HG02798 (cell line): ENCODE measurements at regions not wholly inside any gene's neighbourhood (a gene's known extent, or its start where the extent isn't known, plus 50 kb on each side); places are given as distances from the start of the nearest gene placed in this dataset.

Experiments
- ATAC-seq: cut with Tn5 transposase; IDR thresholded peaks from one replicate; pipeline ENCODE4 v1.9.1; 2021; ENCODE audit warnings: mild to moderate bottlenecking; ENCODE audit not compliant: unreplicated experiment, poor library complexity

GRCh38 chr9:31089549-31090221 is 1294.8 kb upstream of the ACO1 start:
- ATAC-seq, result no peak

- ATAC-seq, result no peak
These were observed 1284.1 kb upstream of the ACO1 start for GRCh38 chr9:31100311-31100710.

- no peak for ATAC-seq
These were observed 1280.6 kb upstream of the ACO1 start for GRCh38 chr9:31103836-31104235.

GRCh38 chr9:31104249-31104648 is 1280.2 kb upstream of the ACO1 start:
- ATAC-seq, result no peak

- no peak for ATAC-seq
These were observed 1272.0 kb upstream of the ACO1 start for GRCh38 chr9:31112491-31112890.

GRCh38 chr9:31114346-31114745 is 1270.1 kb upstream of the ACO1 start:
- no peak for ATAC-seq

- peak; percentile 95 for ATAC-seq
These were observed 1264.5 kb upstream of the ACO1 start for GRCh38 chr9:31119890-31120454.

- no peak for ATAC-seq
These were observed 1260.1 kb upstream of the ACO1 start for GRCh38 chr9:31124389-31124788.

- no peak for ATAC-seq
These were observed 1248.9 kb upstream of the ACO1 start for GRCh38 chr9:31135567-31135966.

- ATAC-seq, result no peak
These were observed 1247.9 kb upstream of the ACO1 start for GRCh38 chr9:31136524-31136923.

GRCh38 chr9:31137176-31138160 is 1247.0 kb upstream of the ACO1 start:
- peak; percentile 49 for ATAC-seq

- ATAC-seq, result peak; percentile 68
These were observed 1244.1 kb upstream of the ACO1 start for GRCh38 chr9:31140316-31140715.

GRCh38 chr9:31142456-31142855 is 1242.0 kb upstream of the ACO1 start:
- no peak for ATAC-seq

- no peak for ATAC-seq
These were observed 1239.8 kb upstream of the ACO1 start for GRCh38 chr9:31144614-31145013.

- peak; percentile 95 for ATAC-seq
These were observed 1237.8 kb upstream of the ACO1 start for GRCh38 chr9:31146485-31147166.

GRCh38 chr9:31153250-31153840 is 1231.1 kb upstream of the ACO1 start:
- peak; percentile 91 for ATAC-seq

- no peak for ATAC-seq
These were observed 1217.9 kb upstream of the ACO1 start for GRCh38 chr9:31166516-31166915.

GRCh38 chr9:31168161-31168560 is 1216.3 kb upstream of the ACO1 start:
- no peak for ATAC-seq

- ATAC-seq, result no peak
These were observed 1209.8 kb upstream of the ACO1 start for GRCh38 chr9:31174681-31175080.

GRCh38 chr9:31183866-31184265 is 1200.6 kb upstream of the ACO1 start:
- ATAC-seq, result no peak
